NCI-H1105 treated with DMSO at 0.1 percent for 48 hours (cell line): ENCODE measurements at regions not wholly inside any gene's neighbourhood (a gene's known extent, or its start where the extent isn't known, plus 50 kb on each side); places are given as distances from the start of the nearest gene placed in this dataset.

Experiments used
- DNase-seq: peaks from one replicate; lab custom pipeline; 2025; lab: John Stamatoyannopoulos, UW

DNA sequence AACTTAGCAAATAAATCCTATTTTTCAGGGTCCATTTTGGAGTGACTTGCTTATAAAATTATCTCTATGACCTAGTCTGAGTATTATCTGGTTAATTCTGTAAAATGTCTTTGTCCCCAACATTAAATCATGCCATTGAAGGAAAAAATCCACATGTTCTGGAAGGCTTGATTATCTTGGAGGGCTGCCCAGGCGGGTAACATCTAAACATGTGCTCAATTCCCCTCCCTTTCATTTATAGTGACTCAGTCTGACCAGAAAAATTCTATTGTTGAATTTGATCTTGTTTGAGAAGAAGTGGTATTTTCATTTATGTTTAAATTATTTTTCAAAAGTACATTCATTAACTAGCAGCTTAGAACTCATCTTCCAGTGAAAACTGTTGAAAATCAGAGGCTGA lies 55.4 kb upstream of the SLC10A7 start:
- no peak for DNase-seq

- peak; percentile 45 for DNase-seq
These were observed 55.8 kb upstream of the POU4F2 start for GRCh38 chr4:146582864-146583263.

- no peak for DNase-seq
These were observed 52.8 kb upstream of the POU4F2 start for GRCh38 chr4:146585761-146586333.
